ENCODE measurements at regions not wholly inside any gene's neighbourhood (a gene's known extent, or its start where the extent isn't known, plus 50 kb on each side); places are given as distances from the start of the nearest gene placed in this dataset.
"Not testable (repeated sequence)": the region's sequence is repeated elsewhere in the genome, so short reads cannot be mapped to it uniquely, and the experiment has no call there.

- TF ChIP-seq CTCF (conservative IDR thresholded peaks at IDR 0.05 in 1 of 2, IDR thresholded peaks at IDR 0.05 in 1 of 2; ENCODE audit: extremely low read depth in 1 of 2, insufficient read depth in 1 of 2, low read depth in 1 of 2, low read length in 2 of 2); EZH2 (IDR thresholded peaks at IDR 0.05; ENCODE audit: borderline replicate concordance, low read length): not testable (repeated sequence)
Observed at GRCh38 chr1:120272242-120272641, 95.9 kb upstream of the SEC22B start.

Measured in mammary epithelial cell (primary cell).